ENCODE measurements at regions not wholly inside any gene's neighbourhood (a gene's known extent, or its start where the extent isn't known, plus 50 kb on each side); places are given as distances from the start of the nearest gene placed in this dataset.

GRCh38 chr9:12014488-12014887, 678.7 kb upstream of the TYRP1 start (continued):
- TF ChIP-seq ZNF532 (CRISPR knock-in tag; IDR thresholded peaks at IDR 0.05; ENCODE audit: borderline replicate concordance) (no peak), SMAD3 (CRISPR knock-in tag; IDR thresholded peaks at IDR 0.05; ENCODE audit: borderline replicate concordance) (no peak), ZMAT4 (CRISPR knock-in tag; IDR thresholded peaks at IDR 0.05) (no peak), FOXP4 (CRISPR knock-in tag; IDR thresholded peaks at IDR 0.05) (no peak)

- Mint-ChIP-seq H3K4me3 (no peak overlapping the region), H3K36me3 (peaks cover 32% of the 10 kb centered on the region), H3K4me1 (peaks cover 3% of the 10 kb centered on the region; the same call in 1 of the 2 replicates), H3K27ac (no peak overlapping the region), H3K9me3 (peaks cover 55% of the 10 kb centered on the region), H3K27me3 (ENCODE audit: low read depth) (0 out of 2 replicates have a peak, but pooled peaks cover 4% of the 10 kb centered on the region)
- no peak for DNase-seq (ENCODE audit: low spot score)
- ChIA-PET POLR2A (no interaction called here), CTCF (no interaction called here)
- ATAC-seq = peak; percentile 76
- no peak for TF ChIP-seq CDX4 (CRISPR knock-in tag; IDR thresholded peaks at IDR 0.05; ENCODE audit: borderline replicate concordance)
- no peak for TF ChIP-seq GTF2I (CRISPR knock-in tag; conservative IDR thresholded peaks at IDR 0.05)
- no peak for TF ChIP-seq ZMAT4 (CRISPR knock-in tag; IDR thresholded peaks at IDR 0.05)
- TF ChIP-seq ELF4 (CRISPR knock-in tag; IDR thresholded peaks at IDR 0.05; ENCODE audit: low read depth) = no peak
- TF ChIP-seq AR (CRISPR knock-in tag; IDR thresholded peaks at IDR 0.05) = no peak
- no peak for TF ChIP-seq STAT6 (CRISPR knock-in tag; conservative IDR thresholded peaks at IDR 0.05; ENCODE audit: low read depth)
- TF ChIP-seq ZNF317 (CRISPR knock-in tag; IDR thresholded peaks at IDR 0.05; ENCODE audit: borderline replicate concordance, low read depth) = no peak
- TF ChIP-seq USF1 (CRISPR knock-in tag; IDR thresholded peaks at IDR 0.05) = no peak
- TF ChIP-seq NR1H2 (CRISPR knock-in tag; IDR thresholded peaks at IDR 0.05) = no peak
- TF ChIP-seq ZBTB21 (CRISPR knock-in tag; IDR thresholded peaks at IDR 0.05; ENCODE audit: borderline replicate concordance) = no peak
- no peak for TF ChIP-seq OVOL2 (CRISPR knock-in tag; IDR thresholded peaks at IDR 0.05; ENCODE audit: borderline replicate concordance)
- no peak for TF ChIP-seq ZNF263 (CRISPR knock-in tag; IDR thresholded peaks at IDR 0.05; ENCODE audit: low read depth)
- no peak for TF ChIP-seq MYBL2 (CRISPR knock-in tag; IDR thresholded peaks at IDR 0.05)
- no peak for TF ChIP-seq E2F4 (CRISPR knock-in tag; IDR thresholded peaks at IDR 0.05; ENCODE audit: borderline replicate concordance, low read depth)
- no peak for TF ChIP-seq ZSCAN18 (CRISPR knock-in tag; IDR thresholded peaks at IDR 0.05)
Measured at GRCh38 chr9:12054235-12054634, 639.0 kb upstream of the TYRP1 start.
